NCI-H2029 treated with DMSO at 0.1 percent for 48 hours (cell line): ENCODE measurements at regions not wholly inside any gene's neighbourhood (a gene's known extent, or its start where the extent isn't known, plus 50 kb on each side); places are given as distances from the start of the nearest gene placed in this dataset.
"Not testable (repeated sequence)": the region's sequence is repeated elsewhere in the genome, so short reads cannot be mapped to it uniquely, and the experiment has no call there.

Source experiments
- DNase-seq: peaks from one replicate; lab custom pipeline; 2025; lab: John Stamatoyannopoulos, UW

GRCh38 chr20:48329676-48330664 is 497.8 kb downstream of the PREX1 start:
- no peak for DNase-seq

GRCh38 chr20:48329031-48329615 is 498.7 kb downstream of the PREX1 start:
- no peak for DNase-seq

- DNase-seq = not testable (repeated sequence)
Observed at GRCh38 chr20:48327848-48328247, 500.0 kb downstream of the PREX1 start.

GRCh38 chr20:48326868-48327267 is 500.9 kb downstream of the PREX1 start:
- DNase-seq = no peak

GRCh38 chr20:48326434-48326691 is 501.4 kb downstream of the PREX1 start:
- no peak for DNase-seq

GRCh38 chr20:48325656-48326433 is 502.0 kb downstream of the PREX1 start:
- no peak for DNase-seq

GRCh38 chr20:48324744-48325143 is 503.1 kb downstream of the PREX1 start:
- no peak for DNase-seq

- no peak for DNase-seq
Observed at GRCh38 chr20:48321271-48321670, 506.5 kb downstream of the PREX1 start.

- DNase-seq = no peak
Observed at GRCh38 chr20:48319943-48320584, 507.7 kb downstream of the PREX1 start.

GRCh38 chr20:48317578-48317977 is 510.2 kb downstream of the PREX1 start:
- no peak for DNase-seq

- DNase-seq = no peak
Observed at GRCh38 chr20:48314925-48315592, 512.7 kb downstream of the PREX1 start.

- DNase-seq = no peak
Observed at GRCh38 chr20:48313324-48313723, 514.5 kb downstream of the PREX1 start.

GRCh38 chr20:48311956-48312355 is 515.8 kb downstream of the PREX1 start:
- DNase-seq = no peak

GRCh38 chr20:48310305-48310704 is 517.5 kb downstream of the PREX1 start:
- no peak for DNase-seq

GRCh38 chr20:48309293-48309692 is 518.5 kb downstream of the PREX1 start:
- DNase-seq = no peak

- no peak for DNase-seq
Observed at GRCh38 chr20:48308882-48309281, 518.9 kb downstream of the PREX1 start.

- no peak for DNase-seq
Observed at GRCh38 chr20:48308232-48308781, 519.5 kb downstream of the PREX1 start.

- DNase-seq = no peak
Observed at GRCh38 chr20:48307277-48307676, 520.5 kb downstream of the PREX1 start.

GRCh38 chr20:48302844-48303542 is 517.7 kb upstream of the SULF2 start:
- DNase-seq = no peak

GRCh38 chr20:48302149-48302548 is 516.9 kb upstream of the SULF2 start:
- DNase-seq = no peak

GRCh38 chr20:48301189-48301588 is 515.9 kb upstream of the SULF2 start:
- DNase-seq = no peak
